ENCODE measurements at regions not wholly inside any gene's neighbourhood (a gene's known extent, or its start where the extent isn't known, plus 50 kb on each side); places are given as distances from the start of the nearest gene placed in this dataset.
"Not testable (repeated sequence)": the region's sequence is repeated elsewhere in the genome, so short reads cannot be mapped to it uniquely, and the experiment has no call there.

- DNase-seq (ENCODE audit: extremely low read depth, low read depth), result no peak
Measured at GRCh38 chr6:119536666-119537065, 187.1 kb upstream of the MAN1A1 start.

DNA sequence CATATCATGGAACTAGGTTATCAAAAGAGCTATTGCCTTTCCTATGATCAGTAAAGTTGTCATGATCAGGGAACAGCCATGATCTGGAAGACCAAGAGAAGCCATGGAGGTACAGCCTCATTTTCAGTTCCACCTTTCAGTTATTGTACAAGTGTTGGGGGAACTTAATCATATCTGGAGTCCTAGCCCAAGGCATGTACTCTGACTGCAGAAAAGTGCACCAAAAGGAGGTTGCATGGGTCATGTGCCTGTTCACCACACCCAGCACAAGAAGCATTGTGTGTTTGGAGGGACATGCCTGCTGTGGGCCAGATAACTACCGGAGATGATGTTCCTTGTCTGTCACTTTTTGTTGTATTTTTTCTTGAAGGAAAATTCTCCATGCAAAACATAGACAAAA is 185.8 kb upstream of the MAN1A1 start:
- DNase-seq (ENCODE audit: extremely low read depth, low read depth), result no peak

DNA sequence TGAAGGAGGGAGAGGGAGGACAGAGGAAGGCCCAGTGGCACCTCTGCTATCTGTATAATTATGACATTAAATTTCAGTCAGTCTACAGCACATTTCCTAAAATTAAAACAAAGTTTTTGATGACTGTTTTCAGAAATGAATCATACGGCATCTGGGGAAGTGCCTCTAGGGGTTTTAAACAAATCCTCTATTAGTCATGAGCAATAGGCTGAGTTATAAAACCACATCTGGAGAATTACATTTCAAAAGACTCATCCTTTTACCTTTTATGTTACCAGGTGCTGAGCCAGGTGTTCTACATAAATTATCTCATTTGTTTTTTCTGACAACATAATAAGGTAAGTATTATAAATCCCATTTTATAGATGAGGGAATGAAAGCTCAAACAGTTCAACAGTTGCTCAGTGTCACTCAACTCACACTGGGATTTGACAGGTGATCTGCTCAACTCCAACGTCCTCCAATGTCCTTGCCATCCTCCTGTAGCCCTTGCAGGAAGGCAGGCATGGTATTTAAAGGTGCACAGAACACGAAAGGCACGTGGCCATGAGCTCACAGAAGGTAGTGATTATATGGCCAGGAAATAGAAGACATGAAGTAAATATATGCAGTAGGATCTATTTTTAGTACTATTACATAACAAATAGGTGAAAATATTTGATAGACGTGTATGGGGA is 184.2 kb upstream of the MAN1A1 start:
- no peak for DNase-seq (ENCODE audit: extremely low read depth, low read depth)

DNA sequence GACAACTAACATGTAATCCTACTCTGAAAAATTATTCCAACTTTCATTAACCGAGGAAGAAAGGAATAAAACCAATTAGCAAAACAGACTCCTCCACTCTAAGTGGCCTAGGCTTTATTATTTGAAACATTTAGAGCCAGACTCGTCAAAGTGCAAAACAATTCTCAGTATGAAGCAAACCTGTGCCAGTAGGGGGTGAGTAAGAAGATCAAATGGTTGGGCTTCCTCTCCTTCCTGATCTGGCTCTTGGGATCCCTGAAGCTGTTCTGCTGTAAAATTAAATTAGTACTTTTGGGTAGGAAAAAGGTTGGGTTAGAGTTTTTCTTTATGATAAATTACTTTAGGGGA is 177.6 kb upstream of the MAN1A1 start:
- DNase-seq (ENCODE audit: extremely low read depth, low read depth), result no peak

DNA sequence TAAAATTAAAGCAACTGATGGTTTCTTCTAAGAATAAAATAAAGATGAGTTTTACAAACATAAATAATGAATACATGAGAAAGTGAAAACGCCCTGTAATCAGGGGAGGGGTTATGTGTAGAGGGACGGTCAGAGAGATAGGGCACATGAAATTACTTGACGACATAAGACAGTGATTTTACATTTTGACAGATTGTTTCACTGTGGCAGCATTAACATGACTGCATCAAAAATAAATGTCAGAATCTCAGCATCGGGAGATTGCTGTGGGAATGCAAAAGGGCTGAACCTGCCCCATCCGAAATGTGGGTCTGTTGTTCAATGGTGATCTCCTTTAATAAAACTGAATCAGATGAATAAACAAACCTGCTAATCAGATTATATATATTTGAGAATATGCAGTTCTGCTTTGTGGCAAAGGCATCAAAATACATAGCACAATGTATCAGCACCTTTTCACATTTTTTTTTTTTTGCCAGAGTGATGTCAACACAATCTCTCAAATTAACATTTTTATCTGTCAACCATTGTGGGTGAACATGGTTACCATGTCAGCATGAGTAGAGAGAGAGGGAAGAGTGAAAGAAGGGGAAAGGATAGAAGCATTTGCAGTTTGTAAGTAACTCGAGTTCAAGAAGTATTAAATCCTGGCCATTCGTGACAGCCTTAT is 177.1 kb upstream of the MAN1A1 start:
- no peak for DNase-seq (ENCODE audit: extremely low read depth, low read depth)

DNA sequence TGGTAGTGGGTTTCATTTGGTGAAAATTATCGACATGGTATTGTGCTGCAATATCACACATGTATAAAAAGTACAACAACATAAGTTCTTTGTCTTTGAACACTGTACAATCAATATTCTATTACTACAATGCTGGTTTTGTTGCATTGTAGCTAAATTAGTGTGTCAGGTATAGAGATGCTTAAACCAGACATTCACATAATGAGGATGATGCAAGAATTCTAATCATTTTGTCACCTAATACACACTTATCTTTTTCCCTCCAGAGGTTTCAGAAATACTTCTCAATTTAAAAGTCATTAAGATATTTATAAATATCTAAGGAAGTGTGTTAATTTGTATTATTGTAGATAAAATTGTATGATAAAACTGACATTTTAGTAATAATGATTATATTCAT is 174.8 kb upstream of the MAN1A1 start:
- no peak for DNase-seq (ENCODE audit: extremely low read depth, low read depth)

- DNase-seq (ENCODE audit: extremely low read depth, low read depth), result no peak
Measured at GRCh38 chr6:119523556-119523955, 174.0 kb upstream of the MAN1A1 start.

DNA sequence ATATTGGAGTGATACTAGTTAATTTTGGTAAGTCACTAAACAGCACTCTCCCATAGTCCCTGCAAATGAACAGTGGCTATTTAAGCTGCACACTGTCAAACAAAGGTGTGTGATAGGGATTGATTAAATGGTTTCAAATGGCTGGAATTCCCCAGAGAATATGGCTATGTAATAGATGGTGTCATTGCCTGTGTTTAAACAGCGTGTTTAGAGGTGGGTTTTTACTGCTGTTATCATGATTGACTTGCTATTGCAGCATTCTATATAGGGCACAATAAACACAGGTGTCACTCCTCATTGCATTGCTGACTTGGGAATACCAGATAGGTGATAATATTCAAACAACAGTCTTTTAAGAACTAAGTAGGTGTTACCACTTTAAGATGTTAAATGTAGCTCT is 171.7 kb upstream of the MAN1A1 start:
- DNase-seq (ENCODE audit: extremely low read depth, low read depth), result no peak

- no peak for DNase-seq (ENCODE audit: extremely low read depth, low read depth)
Measured at GRCh38 chr6:119517428-119517827, 167.9 kb upstream of the MAN1A1 start.

GRCh38 chr6:119514345-119514744 is 164.8 kb upstream of the MAN1A1 start:
- no peak for DNase-seq (ENCODE audit: extremely low read depth, low read depth)

- no peak for DNase-seq (ENCODE audit: extremely low read depth, low read depth)
Measured at GRCh38 chr6:119511024-119511423, 161.5 kb upstream of the MAN1A1 start.

GRCh38 chr6:119510246-119510645 is 160.7 kb upstream of the MAN1A1 start:
- DNase-seq (ENCODE audit: extremely low read depth, low read depth), result no peak

GRCh38 chr6:119506631-119507174 is 157.1 kb upstream of the MAN1A1 start:
- no peak for DNase-seq (ENCODE audit: extremely low read depth, low read depth)

- no peak for DNase-seq (ENCODE audit: extremely low read depth, low read depth)
Measured at GRCh38 chr6:119501798-119502483, 152.4 kb upstream of the MAN1A1 start.

- no peak for DNase-seq (ENCODE audit: extremely low read depth, low read depth)
Measured at GRCh38 chr6:119499797-119500196, 150.2 kb upstream of the MAN1A1 start.

- DNase-seq (ENCODE audit: extremely low read depth, low read depth), result no peak
Measured at GRCh38 chr6:119497988-119498727, 148.6 kb upstream of the MAN1A1 start.

DNA sequence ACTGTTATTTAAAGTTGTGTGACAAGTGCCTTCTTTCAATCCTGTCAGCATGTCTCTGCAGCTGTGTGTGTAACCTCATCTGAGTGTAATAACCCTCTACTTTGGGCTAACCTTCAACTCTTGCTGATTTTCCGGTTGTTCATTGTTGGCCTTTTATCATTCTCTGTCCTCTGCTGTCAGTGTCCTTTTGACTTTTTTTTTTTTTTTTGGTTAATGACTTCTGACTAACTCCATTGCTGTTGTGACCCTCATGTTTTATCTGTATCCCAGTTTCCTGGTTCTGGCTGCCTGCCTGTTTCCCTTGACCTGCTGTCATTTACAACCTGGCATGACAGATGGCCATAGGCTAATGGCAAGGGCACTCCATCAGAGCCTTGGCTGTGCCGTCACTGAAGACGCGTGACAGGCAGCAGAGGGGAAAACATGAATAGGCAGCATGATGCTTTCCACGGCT is 145.7 kb upstream of the MAN1A1 start:
- DNase-seq (ENCODE audit: extremely low read depth, low read depth), result no peak

DNA sequence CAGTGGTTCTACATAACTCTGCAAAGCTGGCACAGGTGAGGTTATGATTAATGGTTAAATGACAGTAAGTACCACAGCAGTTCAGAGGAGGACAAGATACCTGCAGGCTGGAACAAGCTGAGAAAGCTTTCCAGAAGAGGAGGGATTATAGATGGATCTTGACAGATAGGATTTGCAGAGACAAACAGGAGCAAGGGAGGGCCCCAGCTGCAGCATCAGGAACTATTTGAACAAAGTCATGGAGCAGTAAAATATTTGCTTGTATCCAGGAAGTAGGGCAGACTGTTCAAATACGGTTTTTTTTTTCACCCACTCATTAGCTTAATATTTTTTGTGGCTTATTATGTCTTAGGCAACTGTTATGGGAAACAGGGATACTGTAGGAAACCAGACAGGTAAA is 144.4 kb upstream of the MAN1A1 start:
- no peak for DNase-seq (ENCODE audit: extremely low read depth, low read depth)

- DNase-seq (ENCODE audit: extremely low read depth, low read depth), result not testable (repeated sequence)
Measured at GRCh38 chr6:119491112-119491511, 141.6 kb upstream of the MAN1A1 start.

DNA sequence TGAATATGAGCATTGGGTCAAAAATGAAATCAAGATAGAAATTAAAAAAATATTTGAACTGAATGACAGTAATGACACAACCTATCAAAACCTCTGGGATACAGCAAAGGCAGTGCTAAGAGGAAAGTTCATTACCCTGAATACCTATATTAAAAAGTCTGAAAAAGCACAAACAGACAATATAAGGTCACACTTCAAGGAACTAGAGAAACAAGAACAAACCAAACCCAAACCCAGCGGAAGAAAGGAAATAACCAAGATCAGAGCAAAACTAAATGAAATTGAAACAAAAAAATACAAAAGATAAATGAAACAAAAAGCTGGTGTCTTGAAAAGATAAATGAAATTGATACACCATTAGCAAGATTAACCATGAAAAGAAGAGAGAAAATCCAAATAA is 140.5 kb upstream of the MAN1A1 start:
- DNase-seq (ENCODE audit: extremely low read depth, low read depth), result not testable (repeated sequence)

GRCh38 chr6:119484598-119484997 is 135.0 kb upstream of the MAN1A1 start:
- no peak for DNase-seq (ENCODE audit: extremely low read depth, low read depth)
